ENCODE measurements at regions not wholly inside any gene's neighbourhood (a gene's known extent, or its start where the extent isn't known, plus 50 kb on each side); places are given as distances from the start of the nearest gene placed in this dataset.

GRCh38 chr11:116641561-116642045 is 131.2 kb downstream of the BUD13 start:
- DNase-seq = no peak

DNA sequence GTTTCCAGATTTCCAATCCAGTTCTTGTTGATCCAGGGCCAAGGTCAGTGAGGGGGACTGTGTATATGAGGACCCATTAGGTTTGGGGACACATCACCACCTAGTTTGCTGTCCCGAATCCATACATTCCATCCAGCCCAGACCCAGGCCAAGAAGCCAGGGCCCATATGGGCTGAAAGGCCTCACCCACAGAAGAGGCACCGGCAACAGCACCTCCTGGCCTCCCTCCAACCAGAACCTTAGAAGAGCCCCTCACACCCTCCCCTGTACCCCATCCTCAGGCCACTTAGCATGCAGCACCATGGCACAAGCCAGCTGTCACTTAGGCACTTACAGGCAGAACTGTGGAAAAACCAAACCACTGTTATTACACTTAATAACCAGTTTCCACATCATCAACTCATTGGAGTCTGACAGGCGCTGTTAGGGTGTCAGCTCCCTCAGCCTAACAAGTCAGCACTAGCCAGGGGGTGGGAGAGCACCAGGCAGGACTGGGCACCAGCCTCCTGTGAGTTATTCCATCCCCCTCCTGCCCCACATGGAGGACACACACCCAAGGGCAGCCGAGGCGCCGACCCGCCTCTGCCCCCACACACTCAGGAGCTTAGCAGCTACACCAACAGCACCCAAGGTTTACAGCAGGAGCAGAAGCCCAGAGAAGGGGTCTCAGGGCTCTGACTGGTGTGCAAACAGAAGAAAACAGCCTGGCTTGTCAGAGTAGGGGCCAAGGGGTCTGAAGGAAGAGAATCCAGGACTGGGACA is 132.0 kb downstream of the BUD13 start:
- DNase-seq = no peak

- DNase-seq = no peak
Measured at GRCh38 chr11:116638463-116638862, 134.3 kb downstream of the BUD13 start.

DNA sequence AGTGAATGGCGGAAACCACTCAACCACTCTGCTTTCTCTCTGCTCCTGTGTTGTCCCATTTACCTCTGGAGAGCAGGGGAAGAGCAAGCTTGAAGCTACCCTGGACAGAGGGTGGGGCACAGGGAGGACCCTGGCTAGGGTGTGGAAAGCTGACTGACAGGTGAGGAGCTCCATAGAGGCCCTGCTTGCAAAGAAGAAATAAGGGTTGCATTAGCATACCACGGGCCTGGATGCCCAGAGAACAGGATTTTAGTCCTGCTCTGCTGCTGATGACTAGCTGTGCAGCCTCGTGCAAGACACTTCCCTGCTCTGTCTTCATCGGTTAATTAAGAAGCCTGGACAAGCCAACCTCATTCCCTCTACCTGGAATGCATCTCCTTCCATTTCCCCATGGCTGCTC is 135.0 kb downstream of the BUD13 start:
- no peak for DNase-seq

GRCh38 chr11:116636341-116636929 is 136.4 kb downstream of the BUD13 start:
- no peak for DNase-seq

DNA sequence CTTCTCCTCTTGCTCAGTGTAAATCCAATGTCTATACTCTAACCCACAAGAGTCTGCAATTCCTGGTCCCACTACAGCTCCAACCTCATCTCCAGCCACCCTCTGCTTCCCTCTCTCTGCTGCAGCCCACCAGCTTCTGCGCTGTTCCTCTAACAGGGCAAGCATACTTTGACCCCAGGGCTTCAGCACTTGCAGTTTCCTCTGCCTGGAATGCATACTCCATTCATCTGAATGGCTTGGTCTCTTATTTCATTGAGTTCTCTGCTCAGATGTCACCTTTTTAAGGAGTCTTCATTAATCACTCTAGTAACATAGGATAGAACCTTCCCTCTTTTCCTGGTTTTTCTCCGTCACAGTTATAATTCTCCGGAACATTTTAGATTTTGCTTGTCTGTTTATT is 141.6 kb downstream of the BUD13 start:
- DNase-seq = no peak

DNA sequence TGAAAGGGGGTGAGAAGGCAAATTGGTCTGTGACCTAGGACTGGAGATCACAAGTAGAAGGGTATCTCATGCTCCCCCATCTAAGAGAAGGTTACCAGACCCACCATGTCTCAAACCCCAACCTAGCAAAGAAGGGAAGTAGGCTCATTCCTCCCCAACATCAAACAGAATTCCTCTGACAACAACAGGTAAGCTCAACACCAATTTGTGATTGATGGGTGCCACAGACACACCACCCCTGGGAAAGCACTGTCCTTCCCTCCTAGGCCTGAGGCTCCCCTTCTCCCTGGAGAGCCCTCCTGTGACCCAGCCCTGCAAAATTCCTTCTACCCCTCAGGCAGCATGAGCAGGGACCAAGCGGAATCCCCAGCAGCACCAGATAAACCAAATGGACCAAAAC is 154.3 kb downstream of the BUD13 start:
- no peak for DNase-seq

DNA sequence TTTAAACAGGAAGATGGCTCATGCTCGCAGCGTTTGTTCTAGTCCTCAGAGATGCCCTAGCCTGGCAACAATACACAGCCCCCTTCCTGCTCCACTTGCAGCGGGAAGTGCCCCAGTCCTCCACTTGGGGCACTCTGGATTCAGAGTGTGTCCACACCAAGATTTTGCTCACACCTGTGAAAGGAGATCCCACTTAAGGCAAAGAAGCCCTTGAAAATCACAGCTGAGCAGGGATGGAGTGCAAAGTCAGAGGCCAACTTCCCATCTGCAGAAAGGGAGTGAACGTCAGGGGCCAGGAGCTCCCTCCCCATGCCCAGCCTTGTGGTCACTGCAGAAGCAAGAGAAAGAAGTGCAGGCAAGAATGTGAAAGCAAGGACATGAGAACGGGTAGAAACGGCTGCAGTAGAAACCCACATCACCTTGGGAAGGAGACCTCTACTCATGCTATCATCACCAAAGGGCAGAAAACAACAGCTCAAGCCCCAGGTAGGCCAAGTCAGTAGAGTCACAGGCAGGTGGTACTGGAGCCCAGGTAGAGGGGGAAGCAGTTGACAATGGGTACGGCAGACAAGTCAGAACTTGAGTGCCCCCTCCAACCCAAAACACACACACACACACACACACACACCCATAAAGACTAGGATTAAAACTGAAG is 157.4 kb downstream of the BUD13 start:
- no peak for DNase-seq

DNA sequence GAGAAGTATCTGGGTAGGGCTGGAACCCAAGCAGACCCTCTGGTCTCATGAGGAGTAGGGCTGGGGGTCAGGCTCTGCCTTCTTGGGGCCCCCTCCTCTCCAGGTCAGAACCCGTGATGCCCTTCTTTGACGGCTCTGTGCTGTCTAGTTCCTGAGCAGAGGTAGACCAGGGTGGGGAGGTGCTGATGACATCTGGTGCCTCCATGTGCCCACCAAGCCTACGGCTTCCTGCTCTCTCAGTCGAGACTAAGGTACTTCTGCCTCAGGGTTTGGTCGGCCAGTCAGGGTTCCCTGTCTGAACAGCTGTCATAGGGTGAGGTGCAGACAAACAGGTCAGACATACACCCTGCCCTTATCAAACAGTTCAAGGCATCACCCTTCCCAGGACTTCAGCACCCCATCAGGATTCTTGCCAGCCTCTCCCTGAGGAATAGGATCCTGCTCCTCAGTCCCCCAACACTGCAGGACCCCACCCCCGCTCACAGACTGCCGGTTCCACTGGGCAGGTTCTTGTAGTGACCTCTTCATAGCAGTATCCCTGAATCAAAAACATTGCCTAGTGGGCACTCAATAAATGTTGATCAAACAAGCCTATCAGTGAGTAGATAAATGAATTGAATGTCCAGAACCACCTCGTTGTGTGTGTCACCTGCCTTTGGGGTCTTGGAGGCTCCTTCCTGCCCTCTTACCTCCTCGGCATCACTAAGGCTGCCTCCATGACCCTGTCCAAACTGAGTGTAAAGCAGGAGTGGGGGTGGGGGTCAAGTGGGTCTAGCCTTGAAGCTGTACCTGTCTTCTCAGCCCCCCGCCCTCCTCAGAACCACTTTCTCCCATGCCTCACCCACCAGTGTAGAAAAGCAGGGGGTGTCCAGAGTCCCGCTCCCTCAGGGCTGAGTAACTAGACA is 158.2 kb downstream of the BUD13 start:
- DNase-seq = no peak

GRCh38 chr11:116613206-116613875 is 159.4 kb downstream of the BUD13 start:
- DNase-seq = no peak

- no peak for DNase-seq
Measured at GRCh38 chr11:116611998-116612620, 160.7 kb downstream of the BUD13 start.

GRCh38 chr11:116610190-116610589 is 162.6 kb downstream of the BUD13 start:
- DNase-seq = no peak

- DNase-seq = no peak
Measured at GRCh38 chr11:116607027-116607426, 165.8 kb downstream of the BUD13 start.

DNA sequence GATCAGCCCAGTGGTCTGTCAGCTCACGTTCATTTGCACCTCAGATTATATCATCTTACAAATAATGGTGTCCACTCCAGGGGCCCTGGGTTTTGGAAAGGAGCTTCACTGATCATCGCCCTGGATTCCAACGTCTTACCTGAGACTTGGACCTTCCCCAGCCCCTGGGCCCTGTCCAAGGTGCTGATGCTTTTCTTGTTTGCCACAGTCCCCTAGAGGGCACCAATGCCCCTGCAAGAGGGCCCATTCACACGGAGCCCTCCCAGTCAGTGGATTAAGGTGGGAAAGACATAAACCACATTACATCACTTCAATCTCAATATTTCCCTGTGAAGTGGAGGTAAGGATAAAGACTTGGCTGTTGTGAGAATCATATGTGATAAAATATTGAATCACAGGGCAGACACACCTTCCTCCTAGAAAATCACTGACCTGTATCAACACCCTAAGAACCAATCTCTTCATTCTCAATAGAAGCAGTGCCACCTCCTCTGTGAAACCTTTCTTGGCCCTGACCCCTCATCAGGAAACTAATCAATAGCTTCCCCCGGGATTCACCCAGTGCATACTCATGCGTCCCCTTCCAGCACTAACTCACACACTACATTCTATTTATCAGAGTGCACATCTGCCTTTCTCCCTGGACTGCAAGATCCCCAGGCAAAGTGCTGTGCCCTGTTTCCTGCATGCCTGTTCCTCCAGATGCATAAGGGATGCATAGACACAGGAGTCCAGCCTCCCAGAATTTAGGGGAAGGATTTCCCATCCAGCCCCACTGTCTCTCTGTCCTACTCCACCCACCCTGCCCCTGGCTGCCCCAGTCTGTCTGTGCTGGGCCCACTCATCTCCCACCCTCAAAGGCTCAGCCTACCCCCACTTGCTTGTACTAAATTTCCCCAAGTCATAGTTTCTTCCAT is 167.0 kb downstream of the BUD13 start:
- peak; percentile 33 for DNase-seq

- no peak for DNase-seq
Measured at GRCh38 chr11:116603728-116604323, 169.0 kb downstream of the BUD13 start.

DNA sequence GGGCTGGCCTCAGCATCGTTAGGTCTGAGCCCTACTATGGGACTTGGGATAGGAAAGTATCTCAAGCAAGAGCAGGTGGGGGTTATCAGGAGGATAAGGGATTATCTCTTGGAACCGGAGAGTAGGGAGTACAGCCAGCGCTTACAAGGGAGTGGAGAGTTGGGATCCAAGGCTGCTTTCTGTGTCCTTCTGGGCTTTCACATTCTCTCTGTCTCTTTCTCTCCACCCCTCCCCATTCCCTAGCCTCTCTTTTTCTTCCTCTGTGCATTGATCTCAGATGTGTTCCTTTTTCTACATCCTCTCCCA is 170.2 kb downstream of the BUD13 start:
- no peak for DNase-seq

GRCh38 chr11:116601814-116602636 is 170.8 kb downstream of the BUD13 start:
- peak; percentile 32 for DNase-seq

DNA sequence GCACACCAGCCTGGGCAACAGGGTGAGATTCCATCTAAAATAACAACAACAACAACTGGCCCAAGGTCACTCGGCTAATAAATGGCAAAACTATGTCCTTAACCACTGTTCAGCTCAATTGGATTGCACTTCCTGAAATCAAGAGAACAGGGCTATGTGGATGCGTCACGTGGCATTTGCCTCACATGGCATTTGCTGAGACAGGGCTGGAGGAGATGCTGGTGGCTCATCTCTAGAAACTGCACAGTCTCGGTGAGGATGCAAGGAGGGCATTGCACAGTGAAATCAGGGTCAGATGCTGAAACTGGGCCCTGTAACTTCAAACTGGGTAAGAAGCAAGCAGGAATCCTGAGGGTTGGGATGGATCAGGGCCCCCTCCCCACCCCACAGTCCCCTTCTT is 171.9 kb downstream of the BUD13 start:
- no peak for DNase-seq

DNA sequence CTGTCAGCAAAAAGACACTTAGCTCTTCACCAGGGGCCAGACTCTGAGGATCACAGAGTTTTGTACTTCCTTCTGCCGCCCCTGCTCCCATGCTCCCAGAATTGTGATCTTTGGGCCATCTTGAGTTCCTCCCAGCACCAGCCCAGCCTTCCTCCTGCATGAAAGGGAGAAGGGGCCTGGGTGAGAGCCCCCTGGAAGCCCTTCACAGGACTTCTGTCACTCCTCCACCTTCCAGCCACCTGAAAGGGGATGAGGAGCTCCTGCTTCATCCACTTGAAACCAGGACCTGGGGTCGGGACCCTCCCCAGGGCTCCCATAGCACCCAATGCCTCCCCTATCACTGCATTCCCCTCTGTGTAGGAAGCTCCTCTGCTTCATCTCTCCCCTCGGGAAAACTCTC is 174.2 kb downstream of the BUD13 start:
- no peak for DNase-seq

DNA sequence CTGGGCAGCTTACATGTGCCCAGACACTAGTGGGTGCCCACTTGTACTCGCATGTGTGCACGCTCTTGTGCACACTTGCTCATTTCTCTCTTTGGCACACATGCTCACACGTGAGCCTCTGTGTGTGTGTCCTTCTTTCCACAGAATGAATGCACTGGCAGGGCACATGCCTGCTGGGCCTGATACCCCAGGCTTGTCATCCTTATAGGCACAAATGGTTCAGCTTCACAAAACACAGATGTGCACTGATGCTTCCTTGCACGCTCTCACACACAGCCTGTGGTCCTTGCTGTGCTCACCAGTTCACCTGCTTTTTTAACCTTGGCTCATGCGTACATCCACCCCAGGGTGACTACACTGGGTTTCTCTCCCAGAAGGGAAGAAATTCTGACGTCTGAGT is 174.8 kb downstream of the BUD13 start:
- DNase-seq = no peak
